Hepatocyte (in vitro differentiated cells): ENCODE measurements at regions not wholly inside any gene's neighbourhood (a gene's known extent, or its start where the extent isn't known, plus 50 kb on each side); places are given as distances from the start of the nearest gene placed in this dataset.

Experiments
- DNase-seq: peaks from one replicate; pipeline ENCODE4 v3.0.0-alpha.2; 2016; ENCODE audit warnings: low spot score
- H2AFZ ChIP-seq: fragments of 200-600 bp; sonication (generic); 2 replicates; pipeline ENCODE4 v1.6.0; 2016; ENCODE audit warnings: antibody characterized with exemption, mild to moderate bottlenecking
- H3K27ac ChIP-seq: fragments of 200-600 bp; sonication (generic); 2 replicates; pipeline ENCODE4 v1.5.1; 2016; ENCODE audit warnings: mild to moderate bottlenecking
- H3K27me3 ChIP-seq: fragments of 200-600 bp; sonication (generic); 2 replicates; pipeline ENCODE4 v1.6.1; 2016
- H3K36me3 ChIP-seq: fragments of 200-600 bp; sonication (generic); replicated peaks from 2 replicates; pipeline ENCODE4 v1.5.1; 2016; ENCODE audit warnings: low read depth; ENCODE audit not compliant: insufficient read depth
- H3K4me1 ChIP-seq: fragments of 200-600 bp; sonication (generic); 2 replicates; pipeline ENCODE4 v1.5.1; 2016; ENCODE audit warnings: mild to moderate bottlenecking, moderate library complexity; ENCODE audit not compliant: insufficient read depth
- H3K4me2 ChIP-seq: fragments of 200-600 bp; sonication (generic); 2 replicates; pipeline ENCODE4 v1.6.0; 2016
- H3K4me3 ChIP-seq: fragments of 200-600 bp; sonication (generic); 2 replicates; pipeline ENCODE4 v1.5.1; 2016; ENCODE audit warnings: mild to moderate bottlenecking
- H3K79me2 ChIP-seq: fragments of 200-600 bp; sonication (generic); 2 replicates; pipeline ENCODE4 v1.6.0; 2017; ENCODE audit warnings: mild to moderate bottlenecking
- H3K9me2 ChIP-seq: fragments of 200-600 bp; sonication (generic); replicated peaks from 2 replicates; pipeline ENCODE4 v1.6.0; 2017; ENCODE audit warnings: mild to moderate bottlenecking; ENCODE audit not compliant: insufficient read depth
- H3K9me3 ChIP-seq: fragments of 200-600 bp; sonication (generic); 2 replicates; pipeline ENCODE4 v1.5.1; 2016; ENCODE audit warnings: low read depth, mild to moderate bottlenecking
- H4K20me1 ChIP-seq: fragments of 200-600 bp; sonication (generic); 2 replicates; pipeline ENCODE4 v1.6.0; 2016; ENCODE audit warnings: mild to moderate bottlenecking; ENCODE audit not compliant: insufficient read depth, poor library complexity, severe bottlenecking
- CTCF ChIP-seq: fragments of 200-600 bp; sonication (generic); IDR thresholded peaks from 2 replicates; pipeline ENCODE4 v1.5.1; 2016; ENCODE audit warnings: antibody characterized with exemption, mild to moderate bottlenecking; ENCODE audit not compliant: poor library complexity
- EZH2 ChIP-seq: fragments of 200-600 bp; sonication (generic); IDR thresholded peaks from 2 replicates; pipeline ENCODE4 v1.6.1; 2016; ENCODE audit warnings: antibody characterized with exemption, mild to moderate bottlenecking, borderline replicate concordance
- EZH2phosphoT487 ChIP-seq: fragments of 200-600 bp; sonication (generic); IDR thresholded peaks from one replicate; pipeline ENCODE4 v1.6.1; 2018; ENCODE audit warnings: antibody characterized with exemption, mild to moderate bottlenecking, low read depth, moderate library complexity; ENCODE audit not compliant: unreplicated experiment, severe bottlenecking
- WGBS: methylation state at CpG from one replicate; pipeline ENCODE4 v1.1.6; 2016; ENCODE audit warnings: low lambda C conversion rate; ENCODE audit errors: missing lambda C conversion rate; 5-methylcytosine and 5-hydroxymethylcytosine counted together

- Histone ChIP-seq H4K20me1 (no peaks in the 10 kb centered on the region), H3K27ac (no peak overlapping the region), H3K79me2 (no peaks in the 10 kb centered on the region), H2AFZ (no peak overlapping the region), H3K4me1 (no peaks in the 10 kb centered on the region), H3K36me3 (no peaks in the 10 kb centered on the region), H3K9me3 (no peaks in the 10 kb centered on the region), H3K4me2 (no peak overlapping the region), H3K27me3 (no peaks in the 10 kb centered on the region), H3K4me3 (no peak overlapping the region), H3K9me2 (no peaks in the 10 kb centered on the region)
- no peak for DNase-seq
- 84% methylated on average over 2 of the region's 2 CpGs for WGBS
- TF ChIP-seq EZH2, result no peak
- TF ChIP-seq EZH2phosphoT487, result no peak
- TF ChIP-seq CTCF, result no peak
These were observed 668.0 kb upstream of the ZP4 start for GRCh38 chr1:238558746-238559145.

GRCh38 chr1:238558156-238558555, 667.4 kb upstream of the ZP4 start:
- no peaks in the 10 kb centered on the region for H3K9me2 ChIP-seq
- H3K36me3 ChIP-seq, result no peaks in the 10 kb centered on the region
- H3K9me3 ChIP-seq, result no peaks in the 10 kb centered on the region
- H3K27ac ChIP-seq, result no peak overlapping the region
- H3K79me2 ChIP-seq, result no peaks in the 10 kb centered on the region
- H3K4me3 ChIP-seq, result no peak overlapping the region
- no peaks in the 10 kb centered on the region for H4K20me1 ChIP-seq
- DNase-seq, result no peak
- TF ChIP-seq EZH2phosphoT487 (no peak), EZH2 (no peak)
- no peak overlapping the region for H3K4me2 ChIP-seq
- H2AFZ ChIP-seq, result no peak overlapping the region
- no peaks in the 10 kb centered on the region for H3K4me1 ChIP-seq
- WGBS, result 63% methylated on average over 4 of the region's 4 CpGs
- H3K27me3 ChIP-seq, result no peaks in the 10 kb centered on the region

GRCh38 chr1:238552271-238552670, 661.5 kb upstream of the ZP4 start:
- H3K9me3 ChIP-seq, result no peaks in the 10 kb centered on the region
- 78% methylated on average over 8 of the region's 8 CpGs for WGBS
- no peaks in the 10 kb centered on the region for H3K79me2 ChIP-seq
- no peaks in the 10 kb centered on the region for H3K36me3 ChIP-seq
- no peak overlapping the region for H3K27ac ChIP-seq
- no peaks in the 10 kb centered on the region for H4K20me1 ChIP-seq
- no peak overlapping the region for H3K4me2 ChIP-seq
- no peaks in the 10 kb centered on the region for H3K9me2 ChIP-seq
- no peaks in the 10 kb centered on the region for H3K27me3 ChIP-seq
- H3K4me3 ChIP-seq, result no peak overlapping the region
- H3K4me1 ChIP-seq, result no peaks in the 10 kb centered on the region
- no peak for DNase-seq
- TF ChIP-seq EZH2 (no peak), EZH2phosphoT487 (no peak), CTCF (no peak)
- no peak overlapping the region for H2AFZ ChIP-seq

GRCh38 chr1:238549137-238549536, 658.4 kb upstream of the ZP4 start:
- H3K27me3 ChIP-seq, result no peaks in the 10 kb centered on the region
- H3K9me2 ChIP-seq, result no peaks in the 10 kb centered on the region
- no peaks in the 10 kb centered on the region for H3K79me2 ChIP-seq
- WGBS, result 91% methylated on average over 2 of the region's 2 CpGs
- H3K4me1 ChIP-seq, result no peaks in the 10 kb centered on the region
- no peaks in the 10 kb centered on the region for H3K36me3 ChIP-seq
- no peaks in the 10 kb centered on the region for H3K9me3 ChIP-seq
- H2AFZ ChIP-seq, result no peak overlapping the region
- H4K20me1 ChIP-seq, result no peaks in the 10 kb centered on the region
- H3K4me2 ChIP-seq, result no peak overlapping the region
- TF ChIP-seq EZH2 (no peak), EZH2phosphoT487 (no peak), CTCF (no peak)
- H3K27ac ChIP-seq, result no peak overlapping the region
- H3K4me3 ChIP-seq, result no peak overlapping the region
- DNase-seq, result no peak
